ENCODE measurements at regions not wholly inside any gene's neighbourhood (a gene's known extent, or its start where the extent isn't known, plus 50 kb on each side); places are given as distances from the start of the nearest gene placed in this dataset. TPM values are rescaled to one million over a fixed set of nuclear protein-coding genes. Genes with fewer than 3 reads are reported as not detected.
"Not testable (repeated sequence)": the region's sequence is repeated elsewhere in the genome, so short reads cannot be mapped to it uniquely, and the experiment has no call there.

- no peak for TF ChIP-seq POLR2A (IDR thresholded peaks at IDR 0.05)
- TF ChIP-seq CTCF (IDR thresholded peaks at IDR 0.05): no peak
- TF ChIP-seq POLR2AphosphoS5 (IDR thresholded peaks at IDR 0.05; ENCODE audit: insufficient read depth in 1 of 2, low read depth in 1 of 2): no peak
- no peaks in the 10 kb centered on the region for H3K9me3 ChIP-seq
- H3K27me3 ChIP-seq: no peaks in the 10 kb centered on the region
- no peak for DNase-seq (ENCODE audit: extremely low spot score in 2 of 2)
- intact Hi-C loops (cut with DNase I): no loop called here
- H3K4me1 ChIP-seq: no peaks in the 10 kb centered on the region
- H3K36me3 ChIP-seq: no peaks in the 10 kb centered on the region
- no peak overlapping the region for H3K4me3 ChIP-seq
- no peak overlapping the region for H3K27ac ChIP-seq
Measured at GRCh38 chr6:15184441-15184861, 61.4 kb upstream of the JARID2 start.

GRCh38 chr6:15185111-15185510 is 60.8 kb upstream of the JARID2 start:
- H3K27me3 ChIP-seq; H3K9me3 ChIP-seq; intact Hi-C loops (cut with DNase I); H3K4me3 ChIP-seq; H3K27ac ChIP-seq; H3K36me3 ChIP-seq; H3K4me1 ChIP-seq; DNase-seq (ENCODE audit: extremely low spot score in 2 of 2): not testable (repeated sequence)

- H3K36me3 ChIP-seq; H3K27ac ChIP-seq; H3K27me3 ChIP-seq; H3K9me3 ChIP-seq; DNase-seq (ENCODE audit: extremely low spot score in 2 of 2); intact Hi-C loops (cut with DNase I); H3K4me3 ChIP-seq; H3K4me1 ChIP-seq: not testable (repeated sequence)
Measured at GRCh38 chr6:15193451-15193850, 52.4 kb upstream of the JARID2 start.

- no peak for TF ChIP-seq CTCF (IDR thresholded peaks at IDR 0.05)
- TF ChIP-seq POLR2AphosphoS5 (IDR thresholded peaks at IDR 0.05; ENCODE audit: insufficient read depth in 1 of 2, low read depth in 1 of 2): no peak
- TF ChIP-seq POLR2A (IDR thresholded peaks at IDR 0.05): no peak
- H3K9me3 ChIP-seq: no peaks in the 10 kb centered on the region
- no peak overlapping the region for H3K4me3 ChIP-seq
- no peak for DNase-seq (ENCODE audit: extremely low spot score in 2 of 2)
- H3K4me1 ChIP-seq: no peaks in the 10 kb centered on the region
- no peak overlapping the region for H3K27ac ChIP-seq
- no peaks in the 10 kb centered on the region for H3K36me3 ChIP-seq
- no peaks in the 10 kb centered on the region for H3K27me3 ChIP-seq
- intact Hi-C loops (cut with DNase I): no loop called here
Measured at GRCh38 chr6:15194453-15194852, 51.4 kb upstream of the JARID2 start.

Small RNA genes lying in the stretch of these regions (small RNA-seq; reads per million reads assigned to genes)
- not detected for gene RN7SL332P
- gene RNU6-793P: not detected
